Fibroblast of lung (primary cell): ENCODE measurements at regions not wholly inside any gene's neighbourhood (a gene's known extent, or its start where the extent isn't known, plus 50 kb on each side); places are given as distances from the start of the nearest gene placed in this dataset.

Experiments
- DNase-seq, 2 donors: peaks; one replicate each; pipeline versions ENCODE4 v3.0.0 to v3.0.0-alpha.2; 2010; ENCODE audit warnings: low read depth in 2 of 2
- H2AFZ ChIP-seq: 2 replicates; pipeline ENCODE4 v1.5.1; 2012; ENCODE audit warnings: low read length, control low read depth, inconsistent platforms
- H3K27ac ChIP-seq: 2 replicates; pipeline ENCODE4 v1.5.1; 2011; ENCODE audit warnings: low read length, control low read depth; ENCODE audit not compliant: insufficient read depth
- H3K27me3 ChIP-seq: 2 replicates; pipeline ENCODE4 v1.5.1; 2011; ENCODE audit warnings: mild to moderate bottlenecking, low read length; ENCODE audit not compliant: control insufficient read depth, insufficient read depth
- H3K36me3 ChIP-seq: 2 replicates; pipeline ENCODE4 v1.5.1; 2011; ENCODE audit warnings: low read length; ENCODE audit not compliant: control insufficient read depth, insufficient read depth
- H3K4me1 ChIP-seq: 2 replicates; pipeline ENCODE4 v1.5.1; 2011; ENCODE audit warnings: low read length; ENCODE audit not compliant: control insufficient read depth, insufficient read depth; ENCODE audit errors: extremely low read depth
- H3K4me2 ChIP-seq: 2 replicates; pipeline ENCODE4 v1.5.1; 2011; ENCODE audit warnings: low read length, control low read depth; ENCODE audit not compliant: insufficient read depth; ENCODE audit errors: extremely low read depth
- H3K4me3 ChIP-seq, 4 experiments: fragments of 200-600 bp in 1 of 4; sonication (generic) in 1 of 4; replicated peaks in 1 of 4; 2 replicates each; pipeline ENCODE4 v1.5.1; 2011 to 2016; ENCODE audit warnings: low read length in 4 of 4, low read depth in 3 of 4, mild to moderate bottlenecking in 3 of 4, control low read depth in 2 of 4, inconsistent platforms in 1 of 4, mixed read lengths in 1 of 4; ENCODE audit not compliant: insufficient read depth in 1 of 4; ENCODE audit errors: control extremely low read depth in 1 of 4
- H3K79me2 ChIP-seq: 2 replicates; pipeline ENCODE4 v1.5.1; 2012; ENCODE audit warnings: mild to moderate bottlenecking, low read length, inconsistent platforms; ENCODE audit not compliant: control insufficient read depth, insufficient read depth
- H3K9ac ChIP-seq: 2 replicates; pipeline ENCODE4 v1.5.1; 2011; ENCODE audit warnings: mild to moderate bottlenecking, low read length, control low read depth; ENCODE audit not compliant: insufficient read depth
- H3K9me3 ChIP-seq: 2 replicates; pipeline ENCODE4 v1.5.1; 2012; ENCODE audit warnings: low read depth, low read length; ENCODE audit not compliant: control insufficient read depth, insufficient read depth
- H4K20me1 ChIP-seq: 2 replicates; pipeline ENCODE4 v1.5.1; 2011; ENCODE audit warnings: low read length; ENCODE audit not compliant: control insufficient read depth, insufficient read depth; ENCODE audit errors: extremely low read depth
- EZH2 ChIP-seq: IDR thresholded peaks from 2 replicates; pipeline ENCODE4 v1.5.1; 2012; ENCODE audit warnings: low read length, control low read depth, mild to moderate bottlenecking; ENCODE audit errors: missing control alignments
- TF ChIP-seq, protein P1 (sequence below), 2 donors: IDR thresholded peaks in 1 of 2; conservative IDR thresholded peaks in 1 of 2; 1 replicate in 1 of 2; 2 replicates in 1 of 2; pipeline ENCODE4 v1.5.1; 2011 to 2012; ENCODE audit warnings: low read length in 2 of 2, control low read depth in 1 of 2, inconsistent platforms in 1 of 2, low read depth in 1 of 2, mild to moderate bottlenecking in 1 of 2

DNA sequence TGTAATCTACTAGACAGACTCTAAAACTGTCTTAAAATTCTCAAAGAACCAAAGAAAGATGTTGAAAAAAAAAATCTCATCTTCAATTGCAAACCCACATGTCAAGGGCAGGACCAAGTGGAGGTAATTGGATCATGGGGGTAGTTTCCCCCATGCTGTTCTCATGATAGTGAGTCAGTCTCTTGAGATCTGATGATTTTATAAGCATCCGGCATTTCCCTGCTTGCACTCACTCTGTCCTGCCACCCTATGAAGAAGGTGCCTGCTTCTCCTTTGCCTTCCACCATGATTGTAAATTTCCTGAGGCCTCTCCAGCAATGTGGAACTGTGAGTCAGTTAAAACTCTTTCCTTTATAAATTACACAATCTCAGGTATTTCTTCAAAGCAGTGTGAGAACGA lies 257.0 kb downstream of the HHIPL2 start:
- Histone ChIP-seq H3K9ac (no peak overlapping the region), H4K20me1 (no peaks in the 10 kb centered on the region), H3K4me2 (no peak overlapping the region), H3K4me1 (no peaks in the 10 kb centered on the region), H3K27me3 (no peaks in the 10 kb centered on the region), H3K79me2 (no peaks in the 10 kb centered on the region), H3K27ac (no peak overlapping the region), H3K36me3 (no peaks in the 10 kb centered on the region), H2AFZ (no peak overlapping the region), H3K4me3 (no peak overlapping the region), H3K9me3 (no peaks in the 10 kb centered on the region)
- no peak for TF ChIP-seq EZH2
- TF ChIP-seq, protein P1, sequence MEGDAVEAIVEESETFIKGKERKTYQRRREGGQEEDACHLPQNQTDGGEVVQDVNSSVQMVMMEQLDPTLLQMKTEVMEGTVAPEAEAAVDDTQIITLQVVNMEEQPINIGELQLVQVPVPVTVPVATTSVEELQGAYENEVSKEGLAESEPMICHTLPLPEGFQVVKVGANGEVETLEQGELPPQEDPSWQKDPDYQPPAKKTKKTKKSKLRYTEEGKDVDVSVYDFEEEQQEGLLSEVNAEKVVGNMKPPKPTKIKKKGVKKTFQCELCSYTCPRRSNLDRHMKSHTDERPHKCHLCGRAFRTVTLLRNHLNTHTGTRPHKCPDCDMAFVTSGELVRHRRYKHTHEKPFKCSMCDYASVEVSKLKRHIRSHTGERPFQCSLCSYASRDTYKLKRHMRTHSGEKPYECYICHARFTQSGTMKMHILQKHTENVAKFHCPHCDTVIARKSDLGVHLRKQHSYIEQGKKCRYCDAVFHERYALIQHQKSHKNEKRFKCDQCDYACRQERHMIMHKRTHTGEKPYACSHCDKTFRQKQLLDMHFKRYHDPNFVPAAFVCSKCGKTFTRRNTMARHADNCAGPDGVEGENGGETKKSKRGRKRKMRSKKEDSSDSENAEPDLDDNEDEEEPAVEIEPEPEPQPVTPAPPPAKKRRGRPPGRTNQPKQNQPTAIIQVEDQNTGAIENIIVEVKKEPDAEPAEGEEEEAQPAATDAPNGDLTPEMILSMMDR (conservative IDR thresholded peaks at IDR 0.05 in 1 of 2, IDR thresholded peaks at IDR 0.05 in 1 of 2; ENCODE audit: low read depth in 1 of 2, low read length in 2 of 2): no peak
- no peak for DNase-seq

GRCh38 chr1:222288053-222288452 lies 259.9 kb downstream of the HHIPL2 start:
- Histone ChIP-seq H3K27me3 (no peaks in the 10 kb centered on the region), H3K9me3 (no peaks in the 10 kb centered on the region), H3K79me2 (no peaks in the 10 kb centered on the region), H3K36me3 (no peaks in the 10 kb centered on the region), H3K4me3 (no peak overlapping the region), H3K4me2 (no peak overlapping the region), H4K20me1 (no peaks in the 10 kb centered on the region), H2AFZ (no peak overlapping the region), H3K9ac (no peak overlapping the region), H3K27ac (no peak overlapping the region), H3K4me1 (peaks cover 3% of the 10 kb centered on the region)
- peak in 1 of 2 donors; percentile 76 for DNase-seq
- TF ChIP-seq, protein P1 (conservative IDR thresholded peaks at IDR 0.05 in 1 of 2, IDR thresholded peaks at IDR 0.05 in 1 of 2; ENCODE audit: low read depth in 1 of 2, low read length in 2 of 2): no peak
- no peak for TF ChIP-seq EZH2

- H3K9me3 ChIP-seq: no peaks in the 10 kb centered on the region
- no peaks in the 10 kb centered on the region for H3K79me2 ChIP-seq
- DNase-seq: no peak
- no peaks in the 10 kb centered on the region for H3K27me3 ChIP-seq
- no peak overlapping the region for H3K4me2 ChIP-seq
- H3K27ac ChIP-seq: no peak overlapping the region
- H3K4me1 ChIP-seq: peaks cover 3% of the 10 kb centered on the region
- no peaks in the 10 kb centered on the region for H3K36me3 ChIP-seq
- H2AFZ ChIP-seq: no peak overlapping the region
- no peaks in the 10 kb centered on the region for H4K20me1 ChIP-seq
- no peak overlapping the region for H3K9ac ChIP-seq
- H3K4me3 ChIP-seq: no peak overlapping the region
- TF ChIP-seq, protein P1 (conservative IDR thresholded peaks at IDR 0.05 in 1 of 2, IDR thresholded peaks at IDR 0.05 in 1 of 2; ENCODE audit: low read depth in 1 of 2, low read length in 2 of 2): no peak
- no peak for TF ChIP-seq EZH2
Observed at GRCh38 chr1:222286011-222286410, 261.9 kb downstream of the HHIPL2 start.
